ENCODE measurements at regions not wholly inside any gene's neighbourhood (a gene's known extent, or its start where the extent isn't known, plus 50 kb on each side); places are given as distances from the start of the nearest gene placed in this dataset.

GRCh38 chr5:38718771-38719391 lies 126.9 kb upstream of the OSMR start:
- no peak for TF ChIP-seq CTCF (IDR thresholded peaks at IDR 0.05)
- no peak overlapping the region for H3K4me3 ChIP-seq
- no peak for DNase-seq (ENCODE audit: low spot score)
- H3K27ac ChIP-seq: peak overlapping the region in 1 of 2 donors; percentile 67

GRCh38 chr5:38719403-38719802 lies 126.4 kb upstream of the OSMR start:
- TF ChIP-seq CTCF (IDR thresholded peaks at IDR 0.05): no peak
- H3K27ac ChIP-seq: peak overlapping the region in 1 of 2 donors; percentile 67
- no peak for DNase-seq (ENCODE audit: low spot score)
- no peak overlapping the region for H3K4me3 ChIP-seq

GRCh38 chr5:38719916-38720315 lies 125.9 kb upstream of the OSMR start:
- Histone ChIP-seq H3K27ac (no peak overlapping the region), H3K4me3 (no peak overlapping the region)
- DNase-seq (ENCODE audit: low spot score): no peak
- no peak for TF ChIP-seq CTCF (IDR thresholded peaks at IDR 0.05)

- no peak for DNase-seq (ENCODE audit: low spot score)
Observed at GRCh38 chr5:38720554-38721361, 125.1 kb upstream of the OSMR start.

GRCh38 chr5:38722918-38723317 lies 122.9 kb upstream of the OSMR start:
- no peak for TF ChIP-seq CTCF (IDR thresholded peaks at IDR 0.05)
- no peak for DNase-seq (ENCODE audit: low spot score)
- Histone ChIP-seq H3K4me3 (no peak overlapping the region), H3K27ac (no peak overlapping the region)

More at GRCh38 chr5:38720554-38721361, 125.1 kb upstream of the OSMR start:
- TF ChIP-seq CTCF (IDR thresholded peaks at IDR 0.05): no peak
- H3K27ac ChIP-seq: no peak overlapping the region
- H3K4me3 ChIP-seq: no peak overlapping the region

- no peak for TF ChIP-seq CTCF (IDR thresholded peaks at IDR 0.05)
- Histone ChIP-seq H3K4me3 (no peak overlapping the region), H3K27ac (no peak overlapping the region)
- DNase-seq (ENCODE audit: low spot score): no peak
Observed at GRCh38 chr5:38723426-38723825, 122.4 kb upstream of the OSMR start.
